RCC 7860 (cell line): ENCODE measurements at regions not wholly inside any gene's neighbourhood (a gene's known extent, or its start where the extent isn't known, plus 50 kb on each side); places are given as distances from the start of the nearest gene placed in this dataset.
A peak's percentile ranks its signal among the peaks of the same experiment; 100 is the strongest.

ENCODE experiments used
- DNase-seq: peaks from one replicate; pipeline ENCODE4 v3.0.0-alpha.2; 2015; ENCODE audit warnings: low spot score
- FAIRE-seq: peaks from 2 replicates; lab custom pipeline; 2012; peaks lifted over from hg19 to GRCh38; lab: Jason Lieb, UNC

DNA sequence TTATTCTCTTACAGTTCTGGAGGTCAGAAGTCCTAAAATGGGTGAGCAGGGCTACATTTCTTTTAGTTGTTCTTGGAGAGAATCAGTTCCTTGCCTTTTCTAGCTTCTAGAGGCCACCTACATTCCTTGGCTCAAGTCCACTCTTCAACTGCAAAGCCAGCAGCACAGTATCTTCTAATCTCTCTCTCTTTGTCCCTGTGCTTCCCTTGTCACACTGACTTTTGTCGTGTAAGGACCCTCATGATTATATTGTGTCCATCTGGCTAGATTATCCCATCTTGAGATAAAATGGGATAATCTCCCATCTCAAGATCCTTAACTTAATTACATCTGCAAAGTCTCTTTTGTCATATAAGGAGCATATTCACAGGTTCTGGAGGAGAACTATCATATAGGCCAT, 359.0 kb downstream of the ADRA2A start:
- DNase-seq (no peak), FAIRE-seq (no peak)

DNA sequence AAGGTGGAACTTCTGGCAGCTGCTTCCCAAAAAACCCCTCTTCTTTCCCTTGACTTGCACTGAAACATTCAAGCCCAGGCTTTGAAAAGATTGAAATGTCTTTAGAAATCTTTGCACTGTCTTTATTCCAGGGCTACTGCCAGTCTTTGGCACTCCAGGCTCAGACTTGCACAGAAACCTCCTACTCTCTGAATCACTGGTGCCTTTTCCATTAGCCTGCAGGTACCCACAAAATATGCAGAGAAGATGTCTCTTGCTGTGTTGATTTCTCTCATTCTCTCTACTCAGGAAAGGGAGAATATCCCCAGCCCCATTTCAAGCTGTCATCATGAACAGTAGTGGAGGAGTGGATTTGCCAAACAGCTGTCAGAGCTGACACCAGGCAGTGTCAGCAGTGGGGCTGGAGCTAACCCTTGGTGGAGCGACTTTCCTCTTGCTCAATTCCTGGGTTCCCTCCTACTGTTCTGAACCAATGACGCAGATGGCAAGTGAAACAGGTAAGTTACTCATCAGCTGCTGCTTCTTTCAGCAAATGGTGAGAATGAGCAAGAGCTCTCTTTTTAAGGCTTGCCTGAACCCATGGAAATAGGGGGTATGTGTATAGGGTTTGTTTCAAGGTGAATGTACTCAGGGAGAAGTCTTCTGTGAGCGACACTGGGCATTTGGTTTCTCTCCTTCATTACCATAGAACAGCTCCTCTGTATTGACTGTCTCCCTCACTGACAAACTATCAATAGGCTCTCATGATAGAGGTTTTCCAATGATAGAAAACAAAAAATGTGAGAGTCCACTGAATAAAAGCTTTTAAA, 362.4 kb downstream of the ADRA2A start:
- FAIRE-seq (no peak), DNase-seq (no peak)

DNA sequence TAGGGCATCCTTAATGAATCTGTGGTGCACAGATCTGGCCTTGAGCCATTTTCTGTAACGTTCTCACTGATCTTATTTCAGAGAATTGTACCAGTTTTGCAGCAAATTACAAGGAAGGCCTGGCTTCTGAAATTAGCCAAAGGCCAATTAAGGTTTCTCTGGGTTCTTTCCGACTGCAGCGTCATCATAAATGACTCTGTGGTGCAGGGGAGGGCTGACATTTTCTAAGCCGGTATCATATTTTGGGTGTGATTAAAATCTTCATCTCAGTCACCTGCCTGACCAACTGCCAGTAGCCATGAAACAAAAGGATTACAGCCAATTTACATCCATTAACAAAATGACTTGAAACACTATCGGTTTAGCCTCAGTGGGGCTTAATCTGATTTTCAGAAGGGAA, 363.7 kb downstream of the ADRA2A start:
- FAIRE-seq (no peak), DNase-seq (no peak)

DNA sequence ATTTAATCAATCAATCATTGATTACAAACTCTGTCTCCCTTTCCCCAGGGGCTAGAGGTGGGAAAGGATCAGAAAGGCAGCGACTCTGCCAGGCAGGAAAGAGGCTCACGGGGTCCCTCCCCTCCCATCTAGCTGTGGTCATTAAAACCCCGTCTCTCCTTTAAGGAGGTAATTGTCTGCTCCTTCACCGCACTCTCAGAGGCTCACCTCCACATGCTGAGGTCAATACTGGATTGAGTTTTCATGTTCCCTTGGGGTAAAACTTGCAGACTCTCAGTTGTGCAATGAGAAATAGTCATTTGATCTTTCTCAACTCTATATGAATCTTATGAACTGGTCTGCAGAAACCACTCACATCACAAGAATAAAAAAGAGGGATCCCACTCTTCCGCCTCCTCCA, 368.8 kb downstream of the ADRA2A start:
- FAIRE-seq (no peak), DNase-seq (no peak)

DNA sequence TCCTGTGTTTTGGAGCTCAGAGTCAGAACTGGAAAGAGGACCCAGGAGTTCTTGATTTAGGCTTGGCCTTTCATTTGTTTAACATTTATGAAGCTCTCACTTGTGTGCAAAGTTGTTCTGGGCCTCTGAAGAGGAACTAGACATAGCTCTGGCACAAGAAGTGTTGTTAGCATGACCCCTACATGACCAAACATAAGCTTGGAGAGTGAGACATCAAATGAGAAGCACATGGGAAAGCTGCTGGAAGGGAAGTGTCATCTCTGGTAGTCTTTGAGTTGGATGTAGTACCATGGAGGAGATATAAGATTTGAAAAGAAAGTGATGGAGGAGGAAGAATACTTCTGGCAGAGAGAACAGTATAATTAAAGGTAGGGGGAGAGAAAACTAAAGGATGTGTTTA, 370.1 kb downstream of the ADRA2A start:
- FAIRE-seq (no peak), DNase-seq (no peak)

DNA sequence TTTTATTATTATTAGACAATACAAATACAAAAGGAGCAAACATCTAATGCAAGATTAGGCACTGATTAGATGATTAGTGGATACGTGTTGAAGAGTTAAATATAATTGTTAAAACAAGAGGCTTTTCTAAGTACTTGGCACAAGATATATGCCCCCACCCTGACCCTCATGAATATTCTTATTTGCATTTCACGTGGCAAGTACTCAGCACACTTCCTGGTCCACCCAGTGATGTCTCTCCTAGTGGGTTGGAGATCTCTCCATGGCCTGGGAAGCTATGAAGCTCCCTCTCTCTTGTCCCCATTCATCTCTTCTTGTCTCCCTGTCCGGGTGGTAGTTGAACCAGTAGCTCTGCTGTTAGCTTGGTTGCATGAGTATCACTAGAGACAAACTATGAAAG, 375.3 kb downstream of the ADRA2A start:
- FAIRE-seq: no peak
- no peak for DNase-seq

DNA sequence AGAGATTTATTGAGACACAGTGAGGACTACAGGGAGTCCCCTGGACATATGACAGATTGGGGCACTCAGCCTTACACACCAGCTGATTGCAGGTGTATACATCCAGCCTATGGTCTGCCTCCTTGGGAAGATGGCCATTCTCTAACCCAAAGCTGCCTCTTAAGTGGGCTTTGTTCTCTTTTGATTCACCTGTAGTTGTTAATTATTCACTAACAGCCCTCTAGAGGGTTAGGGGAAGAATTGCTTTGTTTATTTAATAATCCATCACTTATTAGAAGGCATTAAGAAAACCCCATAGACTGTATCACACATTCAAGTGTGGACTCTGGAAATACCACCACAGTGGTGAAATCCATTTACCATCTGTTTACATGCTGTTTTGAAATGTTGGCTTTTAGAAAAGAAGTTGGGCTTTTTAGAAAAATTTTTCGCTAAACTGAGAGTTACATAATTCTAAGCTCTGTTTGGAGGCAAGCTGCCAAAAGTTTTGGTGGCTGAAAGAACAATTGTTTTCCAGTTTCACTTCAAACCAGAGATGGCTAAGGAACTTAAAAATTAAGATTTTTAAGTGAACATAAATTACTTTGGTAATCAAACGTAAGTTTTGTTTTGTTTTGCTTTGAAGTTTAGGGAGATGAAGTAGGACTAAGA, 379.1 kb downstream of the ADRA2A start:
- FAIRE-seq: no peak

DNA sequence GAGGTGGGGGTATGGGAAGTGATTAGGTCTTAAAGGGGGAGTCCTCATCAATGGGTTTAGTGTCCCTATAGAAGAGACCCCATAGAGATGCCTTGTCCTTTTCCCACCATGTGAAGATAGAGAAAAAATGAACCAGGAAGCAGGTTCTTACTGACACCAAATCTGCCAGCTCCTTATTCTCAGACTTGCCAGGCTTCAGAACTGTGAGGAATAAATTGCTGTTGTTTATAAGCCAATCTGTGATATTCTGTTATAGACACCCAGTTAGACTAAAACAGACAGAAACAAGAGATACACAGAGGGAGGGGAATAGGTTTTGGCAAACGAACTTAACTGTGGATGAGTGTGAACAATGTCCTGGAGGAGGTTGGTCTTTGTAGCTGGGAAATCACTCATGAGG, 381.4 kb downstream of the ADRA2A start:
- no peak for FAIRE-seq
- DNase-seq: no peak

More for the DNA sequence above, 379.1 kb downstream of the ADRA2A start:
- DNase-seq: no peak

DNA sequence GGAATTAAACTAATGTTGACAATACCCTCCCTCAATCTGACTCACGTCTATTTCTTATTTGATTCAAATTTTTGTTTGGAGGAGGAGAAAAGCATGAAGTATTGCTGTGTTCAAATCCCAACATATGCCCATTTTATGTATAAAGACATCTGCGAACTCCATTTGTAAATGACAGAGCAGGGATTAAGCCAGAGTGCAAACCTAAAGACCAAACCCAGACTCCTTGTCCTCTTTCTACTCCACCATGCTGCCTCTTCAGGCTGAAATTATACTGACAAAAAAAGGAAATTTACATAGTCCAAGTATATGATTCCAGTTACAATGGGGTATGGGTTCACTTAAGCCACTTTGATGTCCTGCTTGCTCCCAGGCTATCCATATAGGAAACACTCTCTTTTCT, 383.1 kb downstream of the ADRA2A start:
- DNase-seq (no peak), FAIRE-seq (no peak)

DNA sequence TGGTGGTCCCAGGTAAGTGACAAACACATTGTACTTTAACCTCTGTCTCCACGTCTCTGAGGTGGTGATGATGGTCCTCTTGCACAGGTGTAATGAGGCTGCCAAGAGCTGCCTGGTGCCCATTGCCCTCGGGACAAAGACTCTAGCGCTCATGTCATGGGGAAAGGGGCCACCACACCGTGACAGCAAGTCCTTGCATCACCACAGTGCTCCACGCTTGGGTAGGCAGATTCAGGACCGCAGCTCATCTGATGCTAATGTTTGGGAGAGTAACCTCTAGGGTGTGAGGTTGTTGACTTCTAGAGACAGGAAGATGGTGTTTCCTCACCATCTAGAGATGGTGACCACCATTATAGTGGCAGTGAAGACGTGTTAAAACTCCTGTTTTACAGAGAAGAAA, 395.6 kb downstream of the ADRA2A start:
- DNase-seq: no peak
- no peak for FAIRE-seq

DNA sequence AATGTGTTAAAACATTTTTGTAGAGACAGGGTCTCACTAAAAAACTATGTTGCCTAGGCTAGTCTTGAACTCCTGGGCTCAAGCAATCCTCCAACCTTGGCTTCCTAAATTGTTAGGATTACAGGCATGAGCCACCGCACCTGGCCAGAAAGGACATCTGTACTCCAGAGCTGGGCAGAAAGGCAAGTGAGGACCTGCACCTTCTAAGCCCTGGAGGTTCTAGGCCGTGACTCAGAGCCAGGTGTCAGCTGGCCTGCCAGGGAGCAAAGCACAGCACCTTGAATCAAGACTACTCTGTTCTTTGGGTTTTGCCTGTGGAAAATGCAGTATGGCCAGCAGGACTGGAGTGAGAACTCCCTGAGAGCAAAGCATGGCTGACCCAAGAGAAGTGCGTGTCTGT, 396.5 kb downstream of the ADRA2A start:
- DNase-seq (no peak), FAIRE-seq (no peak)

DNA sequence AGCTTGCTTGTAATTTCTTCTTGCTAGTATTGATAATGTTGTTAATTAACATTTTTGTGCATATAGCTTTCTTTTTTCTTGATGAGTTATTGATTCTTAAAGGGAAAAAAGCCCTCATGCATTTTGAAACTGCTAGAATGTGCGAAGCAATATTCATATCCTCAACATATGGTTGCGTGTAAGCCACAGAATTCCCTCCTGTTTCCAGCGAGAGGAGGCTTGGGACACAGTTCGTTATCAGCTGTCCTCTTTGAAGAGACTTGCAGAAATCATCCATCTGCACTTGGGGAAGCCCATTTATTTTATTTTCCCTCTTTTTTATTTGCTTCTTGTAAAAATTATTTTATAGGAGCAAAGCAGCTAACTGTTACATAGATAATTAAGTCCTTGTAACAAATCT, 398.0 kb downstream of the ADRA2A start:
- FAIRE-seq (no peak), DNase-seq (no peak)

DNA sequence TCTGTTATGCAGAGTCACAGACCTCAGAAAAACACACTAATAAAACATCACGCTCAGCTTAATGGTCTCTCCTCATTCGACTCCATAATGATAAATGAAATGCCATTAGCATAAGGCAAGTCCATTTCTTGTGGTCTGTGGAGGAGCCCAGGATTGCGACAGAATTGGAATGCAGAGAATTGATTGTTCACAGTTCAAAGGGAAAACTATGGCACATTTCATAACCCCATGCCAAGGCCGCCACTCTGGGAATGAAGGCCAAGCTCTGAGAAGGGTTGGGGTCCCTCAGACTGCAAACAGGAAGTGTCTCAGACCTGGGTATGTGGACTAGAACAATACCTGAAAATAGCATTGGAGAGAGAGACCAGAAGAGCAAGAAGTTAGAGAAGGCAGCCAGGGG, 398.9 kb downstream of the ADRA2A start:
- no peak for DNase-seq
- FAIRE-seq: no peak

DNA sequence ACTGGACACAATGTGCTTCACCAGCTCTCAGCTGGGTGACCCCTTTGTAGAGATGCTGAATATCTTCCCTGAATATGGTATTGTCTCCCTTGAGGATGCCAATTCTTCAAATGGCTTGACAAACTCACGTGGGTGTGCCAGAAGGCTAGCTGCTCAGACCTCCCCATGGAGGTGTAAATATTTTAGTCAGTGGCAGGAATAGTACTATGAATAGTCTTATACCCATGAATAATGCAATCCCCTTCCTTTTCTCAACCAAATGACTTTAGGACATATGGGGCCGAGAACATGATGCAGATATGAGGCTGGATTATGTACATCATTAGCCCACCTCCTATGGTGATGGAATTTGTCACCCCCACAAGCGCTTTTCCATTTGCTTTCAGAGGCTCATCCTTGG, 401.8 kb downstream of the ADRA2A start:
- DNase-seq: no peak
- no peak for FAIRE-seq

DNA sequence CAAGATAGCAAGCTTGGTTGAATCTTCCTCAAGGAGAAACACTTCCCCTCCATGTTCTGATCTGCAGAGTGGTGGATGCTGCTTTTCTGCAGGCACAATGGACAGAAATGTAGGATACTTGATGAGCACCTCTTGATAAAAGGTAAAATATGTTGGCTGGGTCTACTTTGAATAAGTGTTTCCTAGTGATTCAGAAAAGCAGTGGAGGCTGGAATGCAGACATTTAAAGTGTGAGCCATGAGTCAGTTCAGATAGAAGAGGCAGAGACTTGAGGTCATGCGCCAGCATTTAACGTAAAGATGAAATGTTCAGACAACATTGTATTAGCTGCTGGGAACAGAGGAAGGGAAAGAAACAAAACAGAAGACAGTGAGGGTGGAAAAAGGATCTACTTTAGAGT, 403.1 kb downstream of the ADRA2A start:
- DNase-seq (no peak), FAIRE-seq (no peak)

DNA sequence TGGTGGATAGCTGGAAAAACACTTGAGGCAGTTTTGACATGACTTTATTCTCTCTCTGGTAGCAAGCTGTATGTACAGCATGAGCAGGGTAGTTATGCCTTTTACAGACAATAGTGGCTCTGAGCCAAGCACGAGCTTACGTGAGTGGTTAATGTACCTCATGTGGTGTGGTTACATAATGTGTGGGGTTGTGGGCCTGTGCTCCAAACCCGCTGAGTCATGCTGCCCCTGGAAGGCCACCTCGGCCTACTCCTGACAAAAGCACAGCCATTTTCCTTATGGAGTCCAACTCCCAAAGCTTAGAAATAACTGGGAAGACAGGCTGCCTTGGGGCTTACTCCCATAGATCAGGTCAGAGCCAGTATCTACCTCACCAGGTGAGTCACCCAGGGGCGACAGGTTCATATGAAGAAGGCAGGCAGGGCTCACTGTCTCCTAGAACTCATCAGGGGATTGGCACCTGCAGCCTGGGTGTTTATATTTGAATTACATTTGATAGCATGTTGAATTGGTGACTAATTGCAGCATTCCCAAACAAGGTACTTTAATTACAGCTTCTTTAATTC, 404.5 kb downstream of the ADRA2A start:
- DNase-seq: peak; percentile 22
- no peak for FAIRE-seq

DNA sequence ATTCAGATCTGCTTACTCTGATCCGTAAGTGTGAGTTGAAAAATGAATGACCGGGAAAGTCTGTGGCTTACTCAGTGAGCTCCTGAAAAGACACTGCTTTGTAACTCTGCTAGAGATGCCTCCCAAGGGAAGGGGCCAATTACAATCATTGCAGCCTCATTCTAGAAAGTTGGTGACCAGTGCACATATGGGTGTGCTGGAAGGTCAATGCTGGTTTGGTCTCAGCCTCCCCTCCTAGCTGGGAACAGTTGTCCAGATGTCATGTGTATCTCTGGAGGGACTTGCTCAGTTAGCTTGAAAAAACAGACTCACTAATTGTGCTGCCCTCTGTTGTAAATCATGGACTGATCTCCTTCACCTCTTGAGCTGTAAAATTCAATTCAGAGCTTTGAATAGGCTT, 405.0 kb downstream of the ADRA2A start:
- FAIRE-seq (no peak), DNase-seq (no peak)

DNA sequence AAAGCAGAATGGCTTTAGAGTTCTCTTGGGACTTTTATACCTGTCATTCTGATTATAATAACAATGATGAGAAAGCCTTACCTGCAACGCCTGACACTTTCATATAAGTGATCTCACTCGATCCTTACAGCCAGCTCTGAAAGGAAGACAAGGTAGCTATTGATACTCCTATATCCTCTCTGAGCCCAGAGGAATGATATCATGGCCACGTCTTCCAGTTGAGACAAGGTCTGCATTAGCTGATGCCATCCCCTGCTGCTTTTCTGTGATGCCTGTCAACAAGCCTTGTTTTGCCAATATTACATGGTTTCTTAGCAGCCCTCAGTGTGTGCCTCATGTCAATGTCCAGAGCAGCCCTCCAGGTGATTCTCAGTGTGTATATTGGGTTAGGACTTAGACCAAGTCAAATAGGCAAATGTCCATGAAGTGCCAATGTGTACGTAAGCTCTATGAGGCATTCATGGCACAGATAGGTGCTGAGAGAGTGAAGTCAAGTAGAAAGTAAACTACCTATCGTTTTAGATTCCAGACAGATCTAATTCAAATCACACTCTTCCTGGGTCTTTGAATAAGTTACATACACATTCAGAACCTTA, 405.9 kb downstream of the ADRA2A start:
- no peak for FAIRE-seq
- no peak for DNase-seq

DNA sequence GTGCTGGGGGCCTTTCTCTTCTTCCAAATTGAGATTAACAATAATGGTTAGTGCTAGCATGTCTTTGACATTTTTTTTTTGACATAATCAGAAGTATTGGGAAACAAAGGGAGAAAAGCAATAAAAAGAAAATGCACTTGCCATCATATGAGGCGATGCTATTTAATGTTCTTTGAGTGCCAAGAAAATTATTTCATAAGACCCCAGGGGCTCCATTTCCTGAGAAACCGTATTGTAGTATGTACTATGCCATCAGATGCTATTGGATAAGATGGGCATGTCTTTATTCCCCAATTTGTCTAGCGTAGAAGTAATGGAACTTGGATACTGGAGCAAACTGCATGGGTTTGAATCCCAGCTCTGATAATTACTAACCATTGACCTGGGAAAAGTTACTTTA, 408.9 kb downstream of the ADRA2A start:
- DNase-seq (no peak), FAIRE-seq (no peak)

DNA sequence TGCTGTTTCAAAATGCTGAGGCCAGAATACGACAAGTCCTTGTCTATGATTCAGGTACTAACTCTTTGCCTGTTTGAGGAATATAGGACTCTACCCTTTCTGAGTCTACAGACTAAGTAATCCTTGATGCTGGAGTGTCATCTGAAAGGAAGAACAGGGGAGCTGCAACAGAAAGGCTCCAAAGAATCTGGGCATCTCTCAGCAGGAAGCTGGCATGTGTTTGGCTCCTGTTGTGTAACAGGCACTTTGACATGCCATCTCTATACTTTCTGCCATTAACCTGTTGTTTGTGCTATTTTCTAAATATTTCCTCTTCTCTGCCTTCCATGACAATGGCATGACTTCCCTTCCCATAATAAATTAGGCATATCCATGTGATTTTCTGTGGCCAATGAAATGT, 409.5 kb downstream of the ADRA2A start:
- FAIRE-seq (no peak), DNase-seq (no peak)

DNA sequence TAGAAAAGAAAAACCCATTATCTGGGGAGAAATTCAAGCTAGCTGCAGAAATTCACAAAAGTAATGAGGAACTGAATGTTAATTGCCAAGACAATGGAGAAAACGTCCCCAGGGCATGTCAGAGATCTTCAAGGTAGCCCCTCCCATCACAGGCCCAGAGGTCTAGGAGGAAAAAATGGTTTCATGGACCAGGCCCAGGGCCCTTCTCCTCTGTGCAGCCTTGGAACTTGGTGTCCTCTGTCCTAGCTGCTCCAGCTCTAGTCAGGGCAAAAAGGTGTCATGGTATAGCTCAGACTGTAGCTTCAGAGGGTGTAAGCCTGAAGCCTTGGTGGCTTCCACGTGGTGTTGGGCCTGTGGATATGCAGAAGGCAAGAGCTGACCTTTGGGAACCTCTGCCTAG, 411.8 kb downstream of the ADRA2A start:
- no peak for DNase-seq

DNA sequence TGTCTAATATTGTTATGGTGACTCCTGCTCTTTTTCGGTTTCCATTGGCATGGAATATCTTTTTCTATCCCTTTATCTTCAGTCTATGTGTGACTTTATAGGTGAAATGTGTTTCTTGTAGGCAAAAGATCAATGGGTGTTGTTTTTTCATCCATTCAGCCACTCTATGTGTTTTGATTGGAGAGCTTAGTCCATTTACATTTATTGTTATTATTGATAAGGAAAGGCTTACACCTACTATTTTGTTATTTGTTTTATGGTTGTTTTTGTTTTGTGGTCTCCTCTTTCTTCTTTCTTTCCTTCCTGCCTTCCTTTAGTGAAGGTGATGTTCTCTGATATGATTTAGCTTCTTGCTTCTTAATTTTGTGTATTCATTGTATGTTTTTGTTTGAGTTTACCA, 414.3 kb downstream of the ADRA2A start:
- DNase-seq: no peak
- no peak for FAIRE-seq

More for the DNA sequence above, 411.8 kb downstream of the ADRA2A start:
- no peak for FAIRE-seq
